ENCODE measurements at regions not wholly inside any gene's neighbourhood (a gene's known extent, or its start where the extent isn't known, plus 50 kb on each side); places are given as distances from the start of the nearest gene placed in this dataset.

GRCh38 chr3:55218577-55218976 lies 268.5 kb downstream of the WNT5A start:
- no peak for DNase-seq

- DNase-seq: no peak
Observed at GRCh38 chr3:55207744-55208143, 279.4 kb downstream of the WNT5A start.

GRCh38 chr3:55205990-55206389 lies 278.1 kb upstream of the LRTM1 start:
- DNase-seq: no peak

GRCh38 chr3:55204417-55204816 lies 276.6 kb upstream of the LRTM1 start:
- no peak for DNase-seq

- no peak for DNase-seq
Observed at GRCh38 chr3:55203546-55203945, 275.7 kb upstream of the LRTM1 start.

- no peak for DNase-seq
Observed at GRCh38 chr3:55203006-55203405, 275.1 kb upstream of the LRTM1 start.

- no peak for DNase-seq
Observed at GRCh38 chr3:55202326-55202725, 274.5 kb upstream of the LRTM1 start.

GRCh38 chr3:55201779-55202178 lies 273.9 kb upstream of the LRTM1 start:
- no peak for DNase-seq

- no peak for DNase-seq
Observed at GRCh38 chr3:55200906-55201305, 273.0 kb upstream of the LRTM1 start.

GRCh38 chr3:55198554-55198953 lies 270.7 kb upstream of the LRTM1 start:
- no peak for DNase-seq

- no peak for DNase-seq
Observed at GRCh38 chr3:55197021-55197420, 269.2 kb upstream of the LRTM1 start.

- DNase-seq: no peak
Observed at GRCh38 chr3:55196495-55196894, 268.6 kb upstream of the LRTM1 start.

- no peak for DNase-seq
Observed at GRCh38 chr3:55194376-55194775, 266.5 kb upstream of the LRTM1 start.

- DNase-seq: no peak
Observed at GRCh38 chr3:55191911-55192775, 264.3 kb upstream of the LRTM1 start.

GRCh38 chr3:55190331-55190730 lies 262.5 kb upstream of the LRTM1 start:
- DNase-seq: no peak

- no peak for DNase-seq
Observed at GRCh38 chr3:55189359-55189801, 261.5 kb upstream of the LRTM1 start.

- no peak for DNase-seq
Observed at GRCh38 chr3:55185380-55185779, 257.5 kb upstream of the LRTM1 start.

- DNase-seq: no peak
Observed at GRCh38 chr3:55183201-55183600, 255.3 kb upstream of the LRTM1 start.

- DNase-seq: no peak
Observed at GRCh38 chr3:55180936-55181535, 253.2 kb upstream of the LRTM1 start.

GRCh38 chr3:55180161-55180560 lies 252.3 kb upstream of the LRTM1 start:
- DNase-seq: no peak

GRCh38 chr3:55178336-55178735 lies 250.5 kb upstream of the LRTM1 start:
- DNase-seq: no peak

- DNase-seq: no peak
Observed at GRCh38 chr3:55177749-55178148, 249.9 kb upstream of the LRTM1 start.

GRCh38 chr3:55175423-55175822 lies 247.6 kb upstream of the LRTM1 start:
- DNase-seq: no peak

- DNase-seq: no peak
Observed at GRCh38 chr3:55174747-55175146, 246.9 kb upstream of the LRTM1 start.

- no peak for DNase-seq
Observed at GRCh38 chr3:55173504-55173903, 245.6 kb upstream of the LRTM1 start.
